GM10266 (cell line): ENCODE measurements at regions not wholly inside any gene's neighbourhood (a gene's known extent, or its start where the extent isn't known, plus 50 kb on each side); places are given as distances from the start of the nearest gene placed in this dataset.

ENCODE experiments used
- DNase-seq: peaks from one replicate; pipeline ENCODE4 v3.0.0; 2012; ENCODE audit errors: extremely low spot score
- TF ChIP-seq, protein P1 (sequence below): IDR thresholded peaks from 2 replicates; pipeline ENCODE4 v1.5.1; 2012; ENCODE audit warnings: mild to moderate bottlenecking, low read depth; ENCODE audit not compliant: control insufficient read depth, insufficient read depth; ENCODE audit errors: missing control alignments

DNA sequence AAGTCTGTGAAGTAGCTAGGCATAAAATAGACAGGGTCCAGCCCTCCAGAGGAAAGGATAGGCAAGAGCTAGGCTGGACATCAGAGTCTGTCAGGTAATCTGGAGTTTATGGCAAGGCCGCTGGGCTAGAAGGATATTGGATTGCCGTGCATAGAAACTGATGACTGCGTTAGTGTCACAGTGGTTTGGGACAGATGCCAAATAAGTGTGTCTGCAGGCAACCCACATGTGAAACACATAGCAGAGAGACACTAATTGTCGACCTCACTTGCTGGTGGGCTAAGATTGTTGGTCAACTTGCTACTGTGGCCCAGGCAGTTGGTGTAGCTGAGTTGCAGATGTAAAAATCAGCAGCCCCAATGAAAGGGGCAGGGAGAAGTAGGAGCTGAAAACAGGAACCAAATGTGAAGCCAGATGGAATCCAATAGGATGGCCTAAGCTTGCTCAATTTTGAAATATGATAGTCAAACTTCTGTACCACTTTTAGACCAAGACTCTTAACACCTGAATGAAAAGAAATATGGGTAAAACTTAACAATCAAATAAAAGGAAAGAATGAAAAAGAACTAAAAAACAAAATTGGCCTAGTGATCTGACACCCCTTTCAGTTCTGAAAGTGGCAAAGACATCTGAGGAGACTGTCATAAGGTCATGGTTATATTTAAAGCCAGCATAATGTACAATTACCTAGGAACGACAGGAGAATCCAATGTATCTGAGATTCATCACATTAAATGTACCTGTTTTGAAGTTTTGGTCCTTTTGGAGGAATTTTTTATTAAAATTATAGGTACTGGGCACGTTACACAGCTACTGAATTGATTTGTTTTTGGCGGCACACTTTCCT is 243.3 kb upstream of the ACTBL2 start:
- no peak for DNase-seq
- TF ChIP-seq, protein P1, sequence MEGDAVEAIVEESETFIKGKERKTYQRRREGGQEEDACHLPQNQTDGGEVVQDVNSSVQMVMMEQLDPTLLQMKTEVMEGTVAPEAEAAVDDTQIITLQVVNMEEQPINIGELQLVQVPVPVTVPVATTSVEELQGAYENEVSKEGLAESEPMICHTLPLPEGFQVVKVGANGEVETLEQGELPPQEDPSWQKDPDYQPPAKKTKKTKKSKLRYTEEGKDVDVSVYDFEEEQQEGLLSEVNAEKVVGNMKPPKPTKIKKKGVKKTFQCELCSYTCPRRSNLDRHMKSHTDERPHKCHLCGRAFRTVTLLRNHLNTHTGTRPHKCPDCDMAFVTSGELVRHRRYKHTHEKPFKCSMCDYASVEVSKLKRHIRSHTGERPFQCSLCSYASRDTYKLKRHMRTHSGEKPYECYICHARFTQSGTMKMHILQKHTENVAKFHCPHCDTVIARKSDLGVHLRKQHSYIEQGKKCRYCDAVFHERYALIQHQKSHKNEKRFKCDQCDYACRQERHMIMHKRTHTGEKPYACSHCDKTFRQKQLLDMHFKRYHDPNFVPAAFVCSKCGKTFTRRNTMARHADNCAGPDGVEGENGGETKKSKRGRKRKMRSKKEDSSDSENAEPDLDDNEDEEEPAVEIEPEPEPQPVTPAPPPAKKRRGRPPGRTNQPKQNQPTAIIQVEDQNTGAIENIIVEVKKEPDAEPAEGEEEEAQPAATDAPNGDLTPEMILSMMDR: no peak

- TF ChIP-seq, protein P1: no peak
- DNase-seq: no peak
These were observed 242.2 kb upstream of the ACTBL2 start for GRCh38 chr5:57724836-57725235.

DNA sequence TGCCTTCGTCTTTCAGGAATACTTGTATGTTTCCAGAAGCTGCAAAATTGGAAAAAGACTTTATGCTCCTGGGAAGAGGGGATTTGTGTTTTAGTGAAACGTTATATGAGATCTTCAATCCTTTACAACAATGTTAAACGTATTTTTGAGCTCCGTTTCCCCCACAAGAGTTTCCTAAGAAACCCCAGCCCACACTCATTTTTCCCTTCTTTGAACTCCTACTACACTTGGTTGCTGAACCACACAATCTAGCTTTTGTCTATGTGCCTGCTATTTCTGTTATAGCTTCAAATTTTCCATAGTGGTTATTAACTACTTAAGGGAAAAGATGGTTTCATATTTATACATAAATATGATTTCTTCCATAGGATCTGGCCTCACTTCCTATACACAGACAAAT is 238.6 kb upstream of the ACTBL2 start:
- TF ChIP-seq, protein P1: no peak
- DNase-seq: no peak

- TF ChIP-seq, protein P1: no peak
- DNase-seq: no peak
These were observed 238.0 kb upstream of the ACTBL2 start for GRCh38 chr5:57720656-57721055.

DNA sequence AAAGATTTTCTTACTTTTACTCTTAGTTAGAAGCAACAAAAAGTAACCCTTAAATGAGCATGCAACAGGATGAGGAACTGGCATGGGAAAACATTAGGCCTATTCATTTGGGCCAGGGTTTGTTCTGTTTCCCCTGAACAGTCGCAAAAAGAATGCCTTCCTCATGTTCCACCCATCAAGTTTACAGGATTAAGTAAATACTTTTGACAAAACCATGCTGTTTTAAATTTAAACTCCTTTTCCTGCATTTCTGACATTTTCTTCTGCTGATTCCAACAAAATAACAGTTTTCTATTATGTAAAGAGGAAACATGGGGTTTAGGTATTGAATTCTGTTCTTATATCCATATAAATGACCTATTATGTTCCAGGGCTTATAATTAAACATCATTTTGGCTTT is 236.6 kb upstream of the ACTBL2 start:
- DNase-seq: no peak
- TF ChIP-seq, protein P1: no peak

GRCh38 chr5:57718155-57718554 is 235.5 kb upstream of the ACTBL2 start:
- TF ChIP-seq, protein P1: no peak
- DNase-seq: no peak

GRCh38 chr5:57717555-57717954 is 234.9 kb upstream of the ACTBL2 start:
- no peak for DNase-seq
- TF ChIP-seq, protein P1: no peak
